GM21576 (cell line): ENCODE measurements at regions not wholly inside any gene's neighbourhood (a gene's known extent, or its start where the extent isn't known, plus 50 kb on each side); places are given as distances from the start of the nearest gene placed in this dataset.

ENCODE experiments used
- ATAC-seq: cut with Tn5 transposase; IDR thresholded peaks from one replicate; pipeline ENCODE4 v1.9.1; 2021; ENCODE audit warnings: mild to moderate bottlenecking, moderate library complexity; ENCODE audit not compliant: unreplicated experiment

DNA sequence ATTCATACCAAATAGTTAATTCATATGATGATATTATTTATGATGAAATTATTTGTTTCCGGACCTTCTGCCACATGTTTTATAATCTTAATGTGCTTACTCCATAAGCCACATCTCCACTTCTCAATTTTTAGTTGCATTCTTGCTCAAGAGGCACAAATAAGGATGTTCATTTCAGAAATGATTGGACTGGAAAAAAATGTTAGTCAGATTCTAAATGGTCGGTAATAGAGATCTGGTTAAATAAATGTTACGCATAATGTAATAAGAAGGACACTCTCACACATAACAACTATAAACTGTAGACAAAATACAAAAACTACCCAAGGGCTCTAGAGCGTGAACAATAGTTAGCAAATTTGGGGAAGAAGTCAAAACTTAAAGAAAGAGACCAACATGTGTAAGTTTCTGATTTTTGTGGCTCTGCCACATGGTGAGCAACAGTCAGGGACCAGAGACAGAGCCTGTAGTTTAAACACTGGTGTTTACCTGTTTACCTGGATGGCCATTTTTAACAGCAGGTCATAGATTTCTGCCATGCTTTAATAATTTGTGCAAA is 554.3 kb upstream of the CLINT1 start:
- ATAC-seq, result no peak

DNA sequence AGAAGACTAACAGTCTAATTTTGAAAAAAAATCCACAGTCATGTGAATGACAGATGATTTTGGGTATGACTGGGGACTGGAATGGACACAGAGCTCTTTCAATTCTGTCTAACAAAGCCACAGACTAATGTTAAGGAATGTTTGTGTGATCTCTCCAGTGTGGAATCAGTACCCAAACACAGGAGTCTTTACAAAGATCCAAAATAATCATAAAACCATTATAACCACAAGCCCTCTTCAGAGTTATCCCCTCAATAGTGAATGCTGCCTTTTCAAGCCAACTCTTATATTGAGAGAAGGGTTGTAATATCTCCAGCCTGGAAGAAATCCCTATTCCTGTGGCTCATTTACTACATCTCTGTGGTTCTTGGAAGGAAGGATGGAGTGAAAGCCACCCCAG is 552.0 kb upstream of the CLINT1 start:
- ATAC-seq, result no peak

DNA sequence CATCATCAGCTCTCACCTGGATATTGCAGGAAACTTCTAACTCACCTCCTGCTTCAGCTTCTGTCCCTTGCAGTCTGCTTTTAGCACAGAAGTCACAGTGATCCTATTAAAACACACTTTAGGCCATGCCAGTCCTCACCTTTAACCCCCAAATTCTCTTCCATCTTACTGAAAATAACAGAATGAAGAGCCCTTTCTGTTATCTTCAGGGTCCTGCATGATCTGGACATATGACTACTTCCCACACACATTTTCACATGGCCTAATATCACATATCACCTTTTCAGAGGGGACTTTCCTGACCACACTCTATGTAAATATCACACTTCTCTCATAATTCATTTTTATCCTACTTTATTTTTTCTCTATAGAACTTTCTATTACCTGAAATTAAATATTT is 550.6 kb upstream of the CLINT1 start:
- ATAC-seq, result peak; percentile 59

DNA sequence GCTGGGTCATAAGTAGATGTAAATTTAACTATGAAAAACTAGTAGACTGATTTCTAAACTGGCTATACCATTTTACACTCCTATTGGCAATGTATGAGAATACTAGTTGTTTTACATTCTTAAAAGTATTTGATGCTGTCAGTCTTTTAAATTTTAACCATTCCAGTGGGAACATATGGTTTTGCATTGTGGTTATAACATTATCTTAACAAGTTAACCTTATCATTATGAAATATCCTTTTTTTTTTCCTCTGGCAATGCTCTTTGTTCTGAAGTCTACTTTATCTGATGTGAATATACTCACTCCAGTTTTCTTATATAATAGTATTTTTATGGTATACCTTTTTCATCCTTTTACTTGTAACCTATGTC is 548.9 kb upstream of the CLINT1 start:
- no peak for ATAC-seq

DNA sequence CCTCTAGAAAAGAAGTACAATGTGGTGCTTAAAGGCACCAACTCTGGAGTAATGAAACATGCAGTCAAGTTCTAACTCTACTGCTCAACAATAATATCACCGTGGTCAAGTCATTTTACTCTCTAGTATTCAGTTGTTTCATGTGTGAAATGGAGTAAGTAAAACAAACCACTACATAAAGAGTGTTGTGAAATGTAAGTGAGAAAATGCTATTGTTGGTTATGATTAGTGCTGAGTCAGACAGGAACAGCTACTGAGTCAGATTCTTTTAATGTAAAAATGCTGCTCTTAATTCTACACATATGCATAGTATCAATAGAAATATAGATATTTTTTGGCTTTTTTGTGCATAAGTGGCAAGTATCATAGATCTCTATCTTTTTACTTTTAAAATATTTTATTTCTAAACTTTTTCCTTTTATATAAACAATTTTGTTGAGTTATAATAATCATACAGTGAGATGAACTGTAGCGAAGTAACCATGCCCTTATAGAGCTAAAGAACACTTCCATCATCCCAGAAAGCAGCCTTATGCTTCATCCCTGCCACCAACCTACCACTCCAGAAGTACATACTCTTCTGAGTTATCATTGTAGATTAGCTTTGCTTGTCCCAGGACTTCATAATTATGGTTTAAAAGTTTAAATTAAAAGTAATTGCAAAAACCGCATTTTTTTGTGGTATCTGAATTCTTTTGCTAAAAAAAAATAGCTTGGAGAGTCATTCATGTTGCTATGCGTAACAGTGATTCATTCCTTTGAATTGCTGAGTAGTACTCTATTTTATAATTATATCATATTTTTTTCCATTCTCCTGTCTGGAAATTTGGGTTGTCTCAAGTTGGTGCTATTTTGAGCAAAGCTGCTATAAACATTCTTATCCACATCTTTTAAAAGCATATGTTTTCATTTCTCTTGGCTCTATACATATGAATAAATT is 548.2 kb upstream of the CLINT1 start:
- ATAC-seq, result no peak

DNA sequence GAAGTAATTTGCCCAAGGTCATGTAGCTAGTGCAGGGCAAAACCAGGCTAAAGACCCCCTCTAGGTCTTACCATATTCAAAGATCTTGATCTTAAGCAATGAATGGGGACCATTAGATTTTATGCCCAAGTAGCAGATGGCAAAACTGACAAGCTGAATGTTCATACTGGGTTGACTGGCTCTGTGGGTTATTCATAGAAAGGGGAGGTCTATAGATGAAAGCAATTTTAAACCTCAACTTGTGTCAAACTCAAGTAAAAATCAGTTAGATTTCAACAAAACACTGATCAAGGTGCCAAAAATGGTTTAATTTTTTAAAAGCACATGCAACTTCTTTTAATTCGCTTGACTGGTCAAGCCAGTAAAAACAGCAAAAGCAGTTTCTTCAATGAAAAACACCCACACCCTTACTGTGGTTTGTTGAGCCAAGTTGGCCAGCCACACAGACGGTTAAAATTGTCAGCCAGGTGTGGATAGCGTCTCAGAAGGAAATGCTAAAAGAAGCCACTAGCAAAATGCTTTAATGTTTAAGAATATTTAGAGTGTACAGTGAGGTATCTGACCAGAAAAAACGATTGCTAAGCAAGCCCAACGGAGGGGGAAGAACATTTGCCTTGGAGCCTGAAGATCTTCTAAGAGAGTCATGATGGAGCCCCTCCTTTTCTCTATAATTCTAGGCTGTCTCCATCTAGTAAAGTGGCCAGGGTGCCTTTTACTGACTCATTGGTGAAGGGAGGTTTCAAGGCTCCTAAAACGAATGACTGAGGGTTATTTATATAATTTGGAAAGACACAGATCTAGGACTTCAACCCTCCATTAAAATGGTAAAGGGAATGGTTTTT is 539.6 kb upstream of the CLINT1 start:
- peak; percentile 95 for ATAC-seq

DNA sequence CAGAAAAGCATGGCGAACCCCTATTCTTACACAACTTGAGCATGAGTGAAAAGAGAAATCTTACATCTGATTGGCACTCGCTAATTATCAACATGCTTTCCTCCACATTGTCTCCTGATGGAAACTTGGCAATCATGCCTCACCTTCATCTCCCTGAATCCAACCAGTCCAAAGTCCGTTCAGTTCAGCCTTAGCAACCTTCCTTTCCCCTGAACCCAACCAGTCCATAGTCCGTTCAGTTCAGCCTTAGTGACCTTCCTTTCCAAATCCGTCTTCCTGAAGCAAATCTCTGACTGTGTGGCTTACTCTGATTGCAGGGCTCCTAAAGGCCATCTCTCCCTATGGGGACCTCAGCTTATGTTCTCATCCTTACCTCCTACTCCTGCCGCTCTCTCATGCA is 538.3 kb upstream of the CLINT1 start:
- no peak for ATAC-seq

DNA sequence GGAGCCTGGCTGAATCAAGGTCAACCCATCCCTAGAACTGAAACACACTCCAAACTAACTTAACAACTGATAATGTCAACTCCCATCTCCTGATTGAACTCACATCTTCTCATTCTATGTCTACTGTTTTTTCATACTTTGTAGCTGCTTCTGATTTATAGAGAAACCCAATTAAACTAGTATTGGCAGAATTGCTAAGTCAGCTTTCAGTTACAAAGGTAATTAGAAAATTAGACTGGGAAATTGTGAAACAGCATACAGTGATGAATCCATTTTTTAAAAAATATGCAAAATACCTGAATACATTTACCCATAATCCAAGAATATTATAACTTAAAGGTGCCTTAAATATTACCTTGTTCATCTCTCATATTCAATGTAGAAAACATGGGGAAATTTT is 535.2 kb upstream of the CLINT1 start:
- no peak for ATAC-seq

DNA sequence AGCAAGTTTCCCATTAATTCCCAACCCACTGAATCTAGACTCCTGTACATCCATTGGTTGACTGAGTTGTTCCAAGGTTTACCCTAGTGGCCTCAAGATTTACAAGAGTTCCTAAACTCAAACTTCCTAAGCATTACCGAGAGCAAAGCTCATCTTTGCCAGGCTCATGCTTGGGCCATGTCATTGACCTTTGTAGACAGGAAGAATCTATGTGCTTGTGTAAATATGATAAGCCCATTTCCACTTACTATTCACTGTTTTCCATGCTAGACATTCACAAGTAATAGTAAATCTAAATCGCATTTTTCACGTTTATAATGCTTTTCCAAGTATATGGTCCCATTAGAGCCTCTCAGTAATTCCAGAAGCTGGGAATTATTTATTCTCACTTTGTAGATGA is 534.5 kb upstream of the CLINT1 start:
- no peak for ATAC-seq

DNA sequence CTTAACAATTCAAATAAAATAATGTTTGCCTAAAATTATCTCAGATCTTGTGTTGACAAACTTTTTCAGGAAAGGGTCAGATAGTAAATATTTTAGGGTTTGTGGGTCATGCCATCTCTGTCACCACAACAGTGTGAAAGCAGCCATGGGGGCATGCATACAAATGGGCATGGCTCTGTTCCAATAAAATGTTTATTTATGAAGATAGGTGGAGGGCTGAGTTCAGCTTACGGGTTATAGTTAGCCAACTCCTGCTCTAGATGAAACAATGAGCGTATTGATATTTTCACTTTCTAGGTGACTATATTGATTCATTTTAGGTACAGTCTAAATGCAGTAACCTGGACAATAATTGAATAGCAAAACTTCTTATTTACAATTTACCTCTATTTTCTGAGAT is 533.8 kb upstream of the CLINT1 start:
- ATAC-seq, result no peak

DNA sequence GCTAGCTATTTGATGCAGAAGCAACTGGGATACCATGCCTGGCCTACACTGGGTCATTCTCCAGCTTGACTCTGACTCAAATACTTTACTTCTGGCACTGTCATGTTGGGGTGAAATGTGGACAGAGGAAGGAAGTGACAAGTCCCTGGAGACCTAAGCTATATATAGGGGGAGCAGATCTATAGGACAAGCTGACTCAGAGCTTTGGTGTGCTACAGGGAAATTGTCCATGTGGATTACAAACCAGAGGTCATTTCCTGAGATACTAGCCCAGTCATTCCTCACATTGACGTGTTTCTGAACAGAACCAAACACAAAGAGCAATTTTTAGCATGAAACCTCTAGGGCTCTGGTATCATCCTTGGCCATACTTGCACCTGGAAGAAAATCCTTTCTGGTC is 531.6 kb upstream of the CLINT1 start:
- peak; percentile 77 for ATAC-seq

DNA sequence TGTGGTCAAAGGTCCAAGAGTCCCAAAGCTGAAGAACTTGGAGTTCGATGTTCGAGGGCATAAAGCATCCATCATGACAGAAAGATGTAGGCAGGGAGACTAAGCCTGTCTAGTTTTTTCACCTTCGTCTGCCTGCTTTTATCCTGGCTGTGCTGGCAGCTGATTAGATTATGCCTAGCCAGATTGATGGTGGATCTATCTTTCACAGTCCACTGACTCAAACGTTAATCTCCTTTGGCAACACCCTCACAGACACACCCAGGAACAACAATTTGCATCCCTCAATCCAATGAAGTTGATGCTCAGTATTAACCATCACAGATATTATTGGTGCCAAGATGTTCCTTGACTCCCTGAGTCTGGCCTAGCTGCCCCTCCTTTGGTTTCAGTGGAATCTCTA is 530.8 kb upstream of the CLINT1 start:
- no peak for ATAC-seq

DNA sequence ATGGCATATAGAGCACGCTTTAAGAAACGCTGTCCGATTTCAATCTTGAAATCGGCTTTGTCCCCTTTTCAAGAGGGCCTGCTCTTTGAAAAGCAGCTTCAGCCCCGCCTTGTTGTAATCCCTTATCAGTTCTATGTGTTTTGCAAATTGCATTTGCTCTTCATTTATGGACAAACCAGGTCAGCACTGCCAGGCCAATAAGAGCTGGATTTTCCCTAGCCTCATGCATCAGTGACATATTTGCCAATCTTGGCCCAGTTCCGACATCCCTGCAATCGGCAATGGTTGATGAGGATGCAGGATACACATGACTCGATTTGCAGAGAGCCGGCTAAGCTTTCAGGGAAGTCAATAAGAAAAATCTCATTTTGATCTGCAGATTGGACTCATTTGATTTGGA is 529.1 kb upstream of the CLINT1 start:
- ATAC-seq, result no peak

DNA sequence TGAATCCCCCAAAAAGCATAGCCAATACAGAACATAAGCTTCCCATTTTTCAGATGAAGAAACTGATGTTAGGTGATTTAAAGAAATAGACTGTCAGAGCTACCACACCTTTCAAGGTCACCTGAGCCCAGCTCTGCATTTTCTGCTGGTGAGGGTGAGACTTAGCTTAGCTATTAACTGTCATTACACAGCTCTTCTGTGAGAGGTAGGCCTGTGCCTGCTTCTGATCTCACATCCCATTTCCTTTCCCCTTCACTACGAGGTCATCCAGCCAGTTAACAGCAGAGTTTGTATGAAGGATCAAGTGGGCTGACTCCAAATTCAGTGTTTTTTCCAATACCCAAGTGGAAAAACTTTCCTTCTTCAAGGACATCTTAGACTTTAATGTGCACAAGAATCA is 528.6 kb upstream of the CLINT1 start:
- ATAC-seq, result no peak

DNA sequence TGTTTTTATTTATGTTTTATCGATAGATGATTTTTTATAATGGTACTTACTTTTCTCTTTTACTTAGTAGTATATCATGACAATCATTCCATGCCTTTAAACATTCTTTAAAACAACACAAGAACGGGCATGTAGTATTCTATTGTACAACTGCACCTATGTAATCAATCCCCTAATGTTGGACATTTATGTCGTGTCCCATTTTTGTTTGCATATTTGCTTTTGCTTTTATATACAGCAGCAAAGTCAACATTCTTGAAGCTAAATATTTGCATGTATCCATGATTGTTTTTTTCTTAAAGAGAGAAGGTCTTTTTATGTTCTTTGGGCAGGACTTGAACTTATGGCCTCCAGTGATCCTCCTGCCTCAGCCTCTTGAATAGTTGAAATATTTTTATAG is 527.0 kb upstream of the CLINT1 start:
- ATAC-seq, result no peak

DNA sequence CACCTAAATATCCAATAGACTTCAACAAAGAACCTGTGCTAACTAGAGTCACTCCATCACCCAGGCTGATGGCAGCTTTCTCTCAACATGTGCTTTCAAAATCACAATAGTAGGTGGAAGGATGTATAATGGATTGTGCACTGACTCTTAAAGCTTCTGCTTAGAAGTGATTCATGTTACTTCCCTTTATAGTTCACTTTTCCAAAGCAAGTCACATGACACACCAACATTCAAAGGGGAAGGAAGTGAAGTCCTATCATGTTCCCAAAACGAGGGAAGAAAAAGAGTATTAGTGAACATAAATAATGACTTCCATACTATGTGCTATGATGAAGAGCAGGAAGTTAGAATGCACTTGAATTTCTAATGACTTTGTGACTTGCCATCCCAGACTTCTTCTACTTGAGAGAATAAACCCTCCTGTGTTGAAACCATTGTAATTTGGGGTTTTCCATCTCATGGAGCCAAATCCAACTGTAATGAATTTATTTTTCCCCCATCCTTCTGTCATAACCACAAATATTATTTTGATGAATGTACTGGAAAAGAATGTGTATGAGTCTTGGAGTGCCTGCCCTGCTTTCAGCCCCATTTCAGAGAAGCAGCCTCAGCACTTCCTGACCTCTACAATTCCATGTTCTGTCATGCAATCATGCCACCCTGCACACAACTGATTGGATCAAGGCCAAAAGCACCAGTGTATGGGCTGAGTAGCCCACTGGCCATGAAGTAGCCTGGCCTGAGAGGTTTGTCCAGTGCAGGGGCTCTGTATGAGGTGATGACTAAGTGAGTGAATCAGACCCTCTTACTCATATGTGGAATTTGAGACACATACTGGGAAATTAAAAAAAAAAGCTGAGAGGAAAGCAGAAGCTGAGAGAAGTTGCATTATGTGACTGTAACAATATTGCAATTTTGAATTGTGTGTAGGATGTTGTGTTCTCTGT is 525.9 kb upstream of the CLINT1 start:
- ATAC-seq, result no peak

DNA sequence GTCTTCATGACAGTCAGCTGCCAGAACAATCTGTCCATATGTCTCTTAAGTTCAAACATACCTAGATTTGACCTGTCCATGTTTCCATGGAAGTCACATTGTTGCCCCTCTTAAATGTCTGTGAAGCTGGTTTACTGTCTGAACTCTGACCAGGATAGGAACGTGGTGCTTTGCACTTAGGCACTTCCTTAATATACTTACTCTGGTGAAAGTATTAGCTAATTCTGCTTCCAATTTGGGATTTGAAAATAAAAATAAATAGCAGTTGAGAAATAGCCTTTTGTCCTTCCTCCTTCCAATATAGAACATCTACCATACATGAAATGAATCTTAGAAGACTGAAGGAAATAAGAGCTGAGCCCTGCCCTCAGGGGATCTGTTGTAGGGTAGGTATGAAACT is 524.5 kb upstream of the CLINT1 start:
- ATAC-seq, result no peak

DNA sequence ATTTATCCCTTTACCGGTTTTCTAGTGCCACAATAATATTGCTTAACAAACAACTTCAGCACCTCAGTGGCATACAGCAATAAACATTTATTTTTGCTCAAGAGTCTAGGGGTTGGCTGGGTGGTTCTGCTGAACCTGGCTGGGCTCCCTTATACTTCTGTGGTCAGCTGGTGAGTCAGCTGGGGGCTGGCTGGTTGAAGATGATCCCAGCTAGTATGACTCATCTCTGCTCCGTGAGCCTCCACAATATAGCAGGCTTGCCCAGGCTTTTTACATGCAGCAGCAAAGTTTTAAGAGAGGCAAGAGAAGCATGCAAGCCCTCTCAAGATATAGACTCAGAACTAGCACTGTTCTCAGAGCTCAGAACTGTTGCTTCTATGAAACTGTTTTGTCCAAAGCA is 523.5 kb upstream of the CLINT1 start:
- peak; percentile 95 for ATAC-seq

DNA sequence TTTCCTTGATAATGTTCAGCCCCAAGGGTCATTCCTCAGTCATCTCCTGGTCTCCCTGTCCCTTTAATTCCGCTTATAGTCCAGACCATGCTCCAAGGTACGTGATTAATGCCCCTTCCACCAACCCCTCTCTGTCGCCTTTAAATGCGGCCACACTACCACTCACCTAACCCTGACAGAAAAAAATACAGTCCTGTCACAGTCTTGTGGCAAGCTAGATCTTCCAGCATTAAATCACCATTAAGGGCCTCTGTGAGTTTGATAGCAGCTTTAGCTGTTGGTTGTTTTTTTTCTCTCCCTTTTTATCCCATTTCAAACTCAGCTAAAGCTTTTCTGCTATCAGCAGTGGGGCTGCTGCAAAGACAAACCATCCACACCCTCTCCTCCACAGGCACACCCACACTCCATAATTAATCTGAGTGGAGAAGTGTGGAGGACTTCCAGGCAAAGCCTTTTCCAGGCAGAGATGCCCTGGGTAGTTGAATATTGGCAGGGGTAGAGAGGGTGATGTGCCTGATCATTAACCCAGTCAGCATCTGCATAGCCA is 522.7 kb upstream of the CLINT1 start:
- no peak for ATAC-seq

DNA sequence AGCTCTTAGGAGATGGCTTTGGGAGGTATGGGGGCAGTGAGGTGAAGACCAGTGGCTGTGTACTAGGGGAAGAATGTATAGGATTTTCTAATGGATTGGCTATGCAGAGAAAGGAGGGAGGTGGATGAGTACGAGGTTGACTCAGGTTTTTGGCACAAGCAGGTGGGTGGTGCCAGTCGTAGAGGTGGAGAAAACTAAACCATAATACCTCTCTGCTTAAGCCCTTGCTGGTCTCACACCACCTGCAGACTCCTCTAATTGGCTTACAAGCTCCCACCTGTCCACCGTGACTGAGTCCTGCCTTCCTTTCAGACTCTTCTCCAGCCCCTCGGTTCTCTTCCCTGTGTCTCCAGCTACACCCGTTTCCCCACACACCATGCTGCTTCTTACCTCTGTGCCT is 521.7 kb upstream of the CLINT1 start:
- no peak for ATAC-seq
